ENCODE measurements at regions not wholly inside any gene's neighbourhood (a gene's known extent, or its start where the extent isn't known, plus 50 kb on each side); places are given as distances from the start of the nearest gene placed in this dataset.

GRCh38 chr4:53651156-53651735 is 60.0 kb upstream of the LNX1 start:
- Mint-ChIP-seq H3K9me3 (no peaks in the 10 kb centered on the region), H3K36me3 (ENCODE audit: low read depth) (no peaks in the 10 kb centered on the region), H3K4me1 (peaks cover 27% of the 10 kb centered on the region), H3K27me3 (ENCODE audit: low read depth) (peaks cover 7% of the 10 kb centered on the region), H3K4me3 (no peak overlapping the region), H3K27ac (peak overlapping the region in 2 of 3 experiments; percentile 14 to 79)
- no peak for TF ChIP-seq CTCF (IDR thresholded peaks at IDR 0.05; ENCODE audit: unreplicated experiment in 3 of 3)

GRCh38 chr4:53649357-53649756 is 58.1 kb upstream of the LNX1 start:
- H3K27ac Mint-ChIP-seq, result no peak overlapping the region
- H3K4me3 Mint-ChIP-seq, result no peak overlapping the region
- H3K9me3 Mint-ChIP-seq, result no peaks in the 10 kb centered on the region
- H3K36me3 Mint-ChIP-seq (ENCODE audit: low read depth), result no peaks in the 10 kb centered on the region
- H3K4me1 Mint-ChIP-seq, result peaks cover 22% of the 10 kb centered on the region
- H3K27me3 Mint-ChIP-seq (ENCODE audit: low read depth), result peaks cover 4% of the 10 kb centered on the region
- no peak for TF ChIP-seq CTCF (IDR thresholded peaks at IDR 0.05; ENCODE audit: unreplicated experiment in 3 of 3)

GRCh38 chr4:53647547-53647946 is 56.3 kb upstream of the LNX1 start:
- Mint-ChIP-seq H3K4me3 (no peak overlapping the region), H3K4me1 (peaks cover 9% of the 10 kb centered on the region), H3K9me3 (no peaks in the 10 kb centered on the region), H3K27me3 (ENCODE audit: low read depth) (peaks cover 4% of the 10 kb centered on the region), H3K36me3 (ENCODE audit: low read depth) (no peaks in the 10 kb centered on the region), H3K27ac (peak overlapping the region in 1 of 3 experiments; percentile 25)
- TF ChIP-seq CTCF (IDR thresholded peaks at IDR 0.05; ENCODE audit: unreplicated experiment in 3 of 3), result no peak

GRCh38 chr4:53646795-53647194 is 55.5 kb upstream of the LNX1 start:
- H3K27ac Mint-ChIP-seq, result no peak overlapping the region
- TF ChIP-seq CTCF (IDR thresholded peaks at IDR 0.05; ENCODE audit: unreplicated experiment in 3 of 3), result no peak
- H3K9me3 Mint-ChIP-seq, result no peaks in the 10 kb centered on the region
- peaks cover 3% of the 10 kb centered on the region for H3K27me3 Mint-ChIP-seq (ENCODE audit: low read depth)
- no peak overlapping the region for H3K4me3 Mint-ChIP-seq
- H3K4me1 Mint-ChIP-seq, result peaks cover 7% of the 10 kb centered on the region
- no peaks in the 10 kb centered on the region for H3K36me3 Mint-ChIP-seq (ENCODE audit: low read depth)

GRCh38 chr4:53645108-53645507 is 53.8 kb upstream of the LNX1 start:
- H3K27me3 Mint-ChIP-seq (ENCODE audit: low read depth), result no peaks in the 10 kb centered on the region

More at GRCh38 chr4:53645108-53645507, 53.8 kb upstream of the LNX1 start:
- H3K4me3 Mint-ChIP-seq, result no peak overlapping the region
- peaks cover 5% of the 10 kb centered on the region for H3K4me1 Mint-ChIP-seq
- H3K9me3 Mint-ChIP-seq, result no peaks in the 10 kb centered on the region
- H3K27ac Mint-ChIP-seq, result no peak overlapping the region
- no peaks in the 10 kb centered on the region for H3K36me3 Mint-ChIP-seq (ENCODE audit: low read depth)
- TF ChIP-seq CTCF (IDR thresholded peaks at IDR 0.05; ENCODE audit: unreplicated experiment in 3 of 3), result no peak
